Stimulated activated CD4-positive, alpha-beta T cell treated with anti-CD3 and anti-CD28 coated beads, Interleukin-1b, Interleukin-23, amount 100 ng/mL, for 1 hour (primary cell): ENCODE measurements at regions not wholly inside any gene's neighbourhood (a gene's known extent, or its start where the extent isn't known, plus 50 kb on each side); places are given as distances from the start of the nearest gene placed in this dataset.

Experiments
- DNase-seq, 2 donors: peaks; one replicate each; pipeline ENCODE4 v3.0.0-alpha.2; 2020; ENCODE audit warnings: low read depth in 2 of 2

GRCh38 chr18:77657651-77658298 is 408.1 kb downstream of the GALR1 start:
- DNase-seq: no peak

GRCh38 chr18:77658299-77658662 is 408.6 kb downstream of the GALR1 start:
- no peak for DNase-seq

- no peak for DNase-seq
Observed at GRCh38 chr18:77658751-77659448, 409.3 kb downstream of the GALR1 start.

- DNase-seq: no peak
Observed at GRCh38 chr18:77666613-77667012, 417.0 kb downstream of the GALR1 start.

- DNase-seq: no peak
Observed at GRCh38 chr18:77668219-77668618, 418.6 kb downstream of the GALR1 start.

- DNase-seq: no peak
Observed at GRCh38 chr18:77669331-77669730, 419.7 kb downstream of the GALR1 start.

- DNase-seq: no peak
Observed at GRCh38 chr18:77671456-77672167, 422.0 kb downstream of the GALR1 start.

- no peak for DNase-seq
Observed at GRCh38 chr18:77676910-77677309, 427.3 kb downstream of the GALR1 start.

GRCh38 chr18:77677536-77677935 is 427.9 kb downstream of the GALR1 start:
- no peak for DNase-seq

GRCh38 chr18:77679869-77680268 is 430.2 kb downstream of the GALR1 start:
- DNase-seq: no peak

GRCh38 chr18:77700051-77700450 is 450.4 kb downstream of the GALR1 start:
- no peak for DNase-seq

GRCh38 chr18:77701977-77702376 is 452.3 kb downstream of the GALR1 start:
- DNase-seq: no peak

- no peak for DNase-seq
Observed at GRCh38 chr18:77702686-77703085, 453.0 kb downstream of the GALR1 start.

GRCh38 chr18:77705301-77705700 is 455.7 kb downstream of the GALR1 start:
- no peak for DNase-seq

- DNase-seq: no peak
Observed at GRCh38 chr18:77708826-77709506, 459.3 kb downstream of the GALR1 start.

- no peak for DNase-seq
Observed at GRCh38 chr18:77711096-77711495, 461.4 kb downstream of the GALR1 start.

- no peak for DNase-seq
Observed at GRCh38 chr18:77714716-77715115, 465.1 kb downstream of the GALR1 start.

- no peak for DNase-seq
Observed at GRCh38 chr18:77716282-77716681, 466.6 kb downstream of the GALR1 start.

- no peak for DNase-seq
Observed at GRCh38 chr18:77733292-77733903, 483.8 kb downstream of the GALR1 start.

GRCh38 chr18:77736842-77737241 is 487.2 kb downstream of the GALR1 start:
- DNase-seq: no peak

- no peak for DNase-seq
Observed at GRCh38 chr18:77737405-77737804, 487.8 kb downstream of the GALR1 start.

GRCh38 chr18:77749089-77749488 is 499.4 kb downstream of the GALR1 start:
- no peak for DNase-seq
